OCI-LY7 (cell line): ENCODE measurements at regions not wholly inside any gene's neighbourhood (a gene's known extent, or its start where the extent isn't known, plus 50 kb on each side); places are given as distances from the start of the nearest gene placed in this dataset.

ENCODE experiments used
- BruUV-seq: library from RNA; stranded (reverse); fragments of 400-500 nt; replicated peaks from 2 replicates; lab custom pipeline; 2021; lab: Mats Ljungman, UMichigan
- CTCF ChIA-PET: fragments of 300-600 bp; sonication (Branson Sonifier 250); formaldehyde crosslinking; loops from one replicate; lab custom pipeline; 2022; ENCODE audit warnings: antibody characterized with exemption; ENCODE audit not compliant: unreplicated experiment; lab: Charles Lee
- POLR2A ChIA-PET: fragments of 300-600 bp; sonication (Branson Sonifier 250); formaldehyde crosslinking; loops from one replicate; lab custom pipeline; 2022; ENCODE audit warnings: antibody characterized with exemption; lab: Charles Lee
- DNase-seq: peaks from one replicate; pipeline ENCODE4 v3.0.0-alpha.2; 2015; ENCODE audit warnings: low spot score
- H2AFZ ChIP-seq: fragments of 200-600 bp; sonication (generic), shearing (Covaris generic); 2 replicates; pipeline ENCODE4 v1.6.1; 2014; ENCODE audit warnings: mild to moderate bottlenecking, antibody characterized with exemption, low read length, moderate library complexity
- H3K27ac ChIP-seq: fragments of 200-600 bp; sonication (generic); 2 replicates; pipeline ENCODE4 v1.5.1; 2014; ENCODE audit warnings: mixed run types, low read depth, mild to moderate bottlenecking, moderate library complexity, low read length, inconsistent platforms; ENCODE audit not compliant: poor library complexity, severe bottlenecking
- H3K36me3 ChIP-seq: fragments of 200-600 bp; sonication (generic); 2 replicates; pipeline ENCODE4 v1.6.1; 2014; ENCODE audit warnings: mild to moderate bottlenecking, antibody characterized with exemption, low read length, moderate library complexity, mixed read lengths; ENCODE audit not compliant: insufficient read depth
- H3K4me1 ChIP-seq: fragments of 200-600 bp; sonication (generic); 2 replicates; pipeline ENCODE4 v1.5.1; 2014; ENCODE audit warnings: mild to moderate bottlenecking, low read length; ENCODE audit not compliant: insufficient read depth, poor library complexity, severe bottlenecking
- H3K4me2 ChIP-seq: fragments of 200-600 bp; sonication (generic); 2 replicates; pipeline ENCODE4 v1.6.1; 2014; ENCODE audit warnings: mild to moderate bottlenecking, low read length
- H3K4me3 ChIP-seq: fragments of 200-600 bp; sonication (generic); 2 replicates; pipeline ENCODE4 v1.5.1; 2014; ENCODE audit warnings: mild to moderate bottlenecking, low read depth, low read length; ENCODE audit not compliant: poor library complexity, severe bottlenecking
- H3K79me2 ChIP-seq: fragments of 200-600 bp; sonication (generic); 2 replicates; pipeline ENCODE4 v1.6.1; 2016; ENCODE audit warnings: low read depth, mild to moderate bottlenecking, low read length, moderate library complexity, mixed read lengths; ENCODE audit not compliant: insufficient read depth
- H3K9me2 ChIP-seq: fragments of 200-600 bp; sonication (generic); 2 replicates; pipeline ENCODE4 v1.6.1; 2016; ENCODE audit warnings: mild to moderate bottlenecking, low read length, mixed read lengths; ENCODE audit not compliant: insufficient read depth
- H3K9me3 ChIP-seq: fragments of 200-600 bp; sonication (generic); 2 replicates; pipeline ENCODE4 v1.6.1; 2014; ENCODE audit warnings: mild to moderate bottlenecking, mixed run types, low read length, mixed read lengths
- H4K20me1 ChIP-seq: fragments of 200-600 bp; sonication (generic); 2 replicates; pipeline ENCODE4 v1.6.1; 2014; ENCODE audit warnings: mild to moderate bottlenecking, antibody characterized with exemption, low read length, moderate library complexity, mixed read lengths; ENCODE audit not compliant: insufficient read depth
- CTCF ChIP-seq: fragments of 200-600 bp; sonication (generic); conservative IDR thresholded peaks from 2 replicates; pipeline ENCODE4 v1.5.1; 2014; ENCODE audit warnings: mild to moderate bottlenecking, antibody characterized with exemption, low read length, moderate library complexity, mixed read lengths
- EZH2phosphoT487 ChIP-seq: fragments of 200-600 bp; sonication (generic); IDR thresholded peaks from 2 replicates; pipeline ENCODE4 v1.6.1; 2018; ENCODE audit warnings: low read depth, borderline replicate concordance, mild to moderate bottlenecking, mixed run types, antibody characterized with exemption, low read length, moderate library complexity, mixed read lengths
- intact Hi-C: fragments of 100-400 bp; cut with micrococcal nuclease; formaldehyde crosslinking; loops from one replicate; pipeline ENCODE4 v1.10.0; 2022; ENCODE audit not compliant: unreplicated experiment

- POLR2A ChIA-PET: no interaction called here
- Histone ChIP-seq H4K20me1 (no peaks in the 10 kb centered on the region), H3K79me2 (no peaks in the 10 kb centered on the region), H3K36me3 (no peaks in the 10 kb centered on the region), H2AFZ (no peak overlapping the region), H3K9me2 (no peaks in the 10 kb centered on the region), H3K4me1 (no peaks in the 10 kb centered on the region), H3K4me3 (no peak overlapping the region), H3K27ac (no peak overlapping the region), H3K4me2 (no peak overlapping the region), H3K9me3 (peaks cover 5% of the 10 kb centered on the region; the same call in 1 of the 2 replicates)
- no peak for DNase-seq
- TF ChIP-seq EZH2phosphoT487 (no peak), CTCF (no peak)
- BruUV-seq: no TSS peak
- intact Hi-C loops: no loop called here
- CTCF ChIA-PET: no interaction called here
Observed at GRCh38 chr19:27735314-27735713, 1477.6 kb downstream of the UQCRFS1 start.

GRCh38 chr19:27734496-27735220, 1478.3 kb downstream of the UQCRFS1 start:
- no peak for TF ChIP-seq EZH2phosphoT487
- TF ChIP-seq CTCF: no peak
- no TSS peak for BruUV-seq
- ChIA-PET CTCF (no interaction called here), POLR2A (no interaction called here)
- no peak overlapping the region for H3K27ac ChIP-seq
- H3K4me1 ChIP-seq: no peaks in the 10 kb centered on the region
- H3K9me2 ChIP-seq: no peaks in the 10 kb centered on the region
- no peaks in the 10 kb centered on the region for H3K79me2 ChIP-seq
- DNase-seq: no peak
- no peak overlapping the region for H2AFZ ChIP-seq
- H3K4me2 ChIP-seq: no peak overlapping the region
- peaks cover 8% of the 10 kb centered on the region; the same call in 1 of the 2 replicates for H3K9me3 ChIP-seq
- H3K4me3 ChIP-seq: no peak overlapping the region
- H3K36me3 ChIP-seq: peaks cover 4% of the 10 kb centered on the region; the same call in 1 of the 2 replicates
- no peaks in the 10 kb centered on the region for H4K20me1 ChIP-seq
- intact Hi-C loops: no loop called here

GRCh38 chr19:27733551-27734266, 1479.2 kb downstream of the UQCRFS1 start:
- no peak for TF ChIP-seq CTCF
- TF ChIP-seq EZH2phosphoT487: no peak
- Histone ChIP-seq H3K9me2 (no peaks in the 10 kb centered on the region), H2AFZ (no peak overlapping the region), H4K20me1 (no peaks in the 10 kb centered on the region), H3K27ac (no peak overlapping the region), H3K4me3 (no peak overlapping the region), H3K9me3 (peaks cover 18% of the 10 kb centered on the region; the same call in 1 of the 2 replicates), H3K79me2 (no peaks in the 10 kb centered on the region), H3K4me1 (no peaks in the 10 kb centered on the region), H3K36me3 (peaks cover 12% of the 10 kb centered on the region), H3K4me2 (no peak overlapping the region)
- ChIA-PET CTCF (no interaction called here), POLR2A (no interaction called here)
- no TSS peak for BruUV-seq
- DNase-seq: no peak
- intact Hi-C loops: no loop called here
